Common myeloid progenitor, CD34-positive (primary cell): ENCODE measurements at regions not wholly inside any gene's neighbourhood (a gene's known extent, or its start where the extent isn't known, plus 50 kb on each side); places are given as distances from the start of the nearest gene placed in this dataset.

Source experiments
- CTCF ChIA-PET: fragments of 350-600 bp; sonication (Branson Sonifier 250); formaldehyde crosslinking; loops from one replicate; lab custom pipeline; 2021; ENCODE audit warnings: antibody characterized with exemption; lab: Charles Lee
- POLR2A ChIA-PET: fragments of 350-600 bp; sonication (Branson Sonifier 250); formaldehyde crosslinking; loops from one replicate; lab custom pipeline; 2021; ENCODE audit warnings: antibody characterized with exemption; lab: Charles Lee
- DNase-seq, 3 donors: peaks; one replicate each; pipeline versions ENCODE4 v3.0.0 to v3.0.0-alpha.2; 2013
- H3K27ac ChIP-seq, 2 experiments: 1 replicate in 1 of 2; 2 replicates in 1 of 2; pipeline ENCODE4 v1.7.0; 2013; ENCODE audit warnings: inconsistent platforms in 2 of 2, low read length in 2 of 2, mild to moderate bottlenecking in 2 of 2, low read depth in 1 of 2, moderate library complexity in 1 of 2; ENCODE audit not compliant: severe bottlenecking in 2 of 2, insufficient read depth in 1 of 2, poor library complexity in 1 of 2
- H3K27me3 ChIP-seq, 5 experiments: replicated peaks in 2 of 5; 1 replicate in 3 of 5; 2 replicates in 2 of 5; pipeline versions ENCODE4 v1.6.1 to v1.7.0; 2013; ENCODE audit warnings: low read length in 4 of 5, mild to moderate bottlenecking in 2 of 5, moderate library complexity in 2 of 5, inconsistent platforms in 1 of 5; ENCODE audit not compliant: insufficient read depth in 5 of 5, control insufficient read depth in 4 of 5
- H3K36me3 ChIP-seq, 4 experiments: 1 replicate in 2 of 4; 2 replicates in 2 of 4; pipeline versions ENCODE4 v1.6.1 to v1.7.0; 2013; ENCODE audit warnings: low read length in 3 of 4, control low read depth in 1 of 4, mild to moderate bottlenecking in 1 of 4; ENCODE audit not compliant: control insufficient read depth in 4 of 4, insufficient read depth in 4 of 4
- H3K4me1 ChIP-seq, 4 experiments: 1 replicate in 3 of 4; 2 replicates in 1 of 4; pipeline versions ENCODE4 v1.6.1 to v1.7.1; 2013; ENCODE audit warnings: low read length in 3 of 4, mild to moderate bottlenecking in 3 of 4, control low read depth in 1 of 4, inconsistent platforms in 1 of 4, moderate library complexity in 1 of 4; ENCODE audit not compliant: control insufficient read depth in 4 of 4, insufficient read depth in 4 of 4; ENCODE audit errors: control extremely low read depth in 1 of 4
- H3K4me3 ChIP-seq, 7 experiments: 1 replicate in 4 of 7; 2 replicates in 3 of 7; pipeline versions ENCODE4 v1.5.1 to v1.7.0; 2013; ENCODE audit warnings: mild to moderate bottlenecking in 7 of 7, low read length in 6 of 7, moderate library complexity in 6 of 7, inconsistent platforms in 2 of 7, low read depth in 2 of 7, control low read depth in 1 of 7; ENCODE audit not compliant: insufficient read depth in 4 of 7, control insufficient read depth in 1 of 7; ENCODE audit errors: extremely low read depth in 1 of 7
- H3K9me3 ChIP-seq, 5 experiments: 1 replicate in 4 of 5; 2 replicates in 1 of 5; pipeline versions ENCODE4 v1.6.1 to v1.7.1; 2013; ENCODE audit warnings: low read length in 4 of 5, mild to moderate bottlenecking in 2 of 5, inconsistent platforms in 1 of 5, low read depth in 1 of 5, moderate library complexity in 1 of 5; ENCODE audit not compliant: control insufficient read depth in 4 of 5, insufficient read depth in 2 of 5; ENCODE audit errors: control extremely low read depth in 1 of 5
- WGBS: methylation state at CpG from one replicate; pipeline ENCODE4 v1.1.5; 2013; ENCODE audit not compliant: insufficient coverage; 5-methylcytosine and 5-hydroxymethylcytosine counted together

DNA sequence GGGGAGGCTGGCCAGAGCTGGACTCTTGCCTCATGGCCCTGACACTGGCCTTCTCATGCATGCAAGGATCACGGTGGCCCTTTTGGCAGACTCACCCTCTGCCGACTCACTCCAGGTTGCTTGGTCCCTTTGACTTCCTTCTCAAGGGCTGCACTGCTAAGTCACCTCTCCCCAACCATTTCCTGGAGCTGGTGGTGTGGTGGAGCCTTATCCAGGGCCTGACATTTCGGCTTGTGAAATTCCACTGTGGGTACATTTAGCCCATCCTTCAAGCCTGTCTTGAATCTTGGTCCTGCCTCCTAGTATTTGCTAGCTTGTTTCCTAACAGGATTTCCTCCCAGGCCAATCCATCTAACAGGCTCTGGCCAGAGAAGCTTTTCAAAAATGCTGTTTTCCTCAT, 52.6 kb upstream of the JUN start:
- Histone ChIP-seq H3K4me1 (peaks cover 0 to 5% (median 2%) of the 10 kb centered on the region in 4 experiments), H3K27ac (no peak overlapping the region), H3K9me3 (no peaks in the 10 kb centered on the region), H3K27me3 (no peaks in the 10 kb centered on the region), H3K4me3 (no peak overlapping the region), H3K36me3 (no peaks in the 10 kb centered on the region)
- ChIA-PET CTCF (interaction anchor here (2.2 kb wide), 1 partner anchor 17 kb away, joined by 6 read pairs; no protein-coding TSS in a partner anchor), POLR2A (no interaction called here)
- peak in 2 of 3 donors; percentile 51 to 61 for DNase-seq
- WGBS, result 14% methylated on average over 3 of the region's 3 CpGs

DNA sequence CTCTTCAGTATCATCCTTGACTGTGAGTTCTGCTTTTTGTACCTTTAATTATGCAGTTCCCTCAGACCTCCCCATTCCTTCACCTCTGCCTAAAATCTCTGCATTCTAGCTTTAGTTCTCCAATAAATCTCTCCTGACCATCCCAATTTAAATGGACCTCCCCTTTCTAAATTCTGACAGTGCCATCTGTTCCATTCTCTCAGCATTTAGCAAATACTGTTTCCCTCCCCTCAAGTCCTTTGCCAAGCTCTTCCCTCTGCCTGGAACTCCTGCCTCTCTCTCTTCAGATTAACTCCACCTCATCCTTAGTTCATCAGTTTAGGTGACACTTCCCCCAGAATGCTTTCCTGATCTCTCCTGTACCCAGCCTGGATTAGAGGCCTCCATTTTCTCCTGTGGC, 54.0 kb upstream of the JUN start:
- DNase-seq, result no peak
- no peak overlapping the region for H3K4me3 ChIP-seq
- no peaks in the 10 kb centered on the region for H3K36me3 ChIP-seq
- H3K27me3 ChIP-seq, result no peaks in the 10 kb centered on the region
- ChIA-PET CTCF (interaction anchor here (1.5 to 2.2 kb wide), 2 partner anchors 10 to 16 kb away, joined by 5 to 6 read pairs; no protein-coding TSS in a partner anchor), POLR2A (no interaction called here)
- H3K9me3 ChIP-seq, result no peaks in the 10 kb centered on the region
- H3K27ac ChIP-seq, result no peak overlapping the region
- H3K4me1 ChIP-seq, result peaks cover 0 to 5% (median 2%) of the 10 kb centered on the region in 4 experiments

GRCh38 chr1:58839147-58839795, 55.4 kb upstream of the JUN start:
- 100% methylated on average over 3 of the region's 5 CpGs for WGBS
- ChIA-PET POLR2A (no interaction called here), CTCF (interaction anchor here (1.1 to 1.5 kb wide), 2 partner anchors 9 to 11 kb away, joined by 3 to 5 read pairs; no protein-coding TSS in a partner anchor)
- Histone ChIP-seq H3K36me3 (no peaks in the 10 kb centered on the region), H3K9me3 (no peaks in the 10 kb centered on the region), H3K27ac (no peak overlapping the region), H3K4me3 (no peak overlapping the region), H3K27me3 (no peaks in the 10 kb centered on the region), H3K4me1 (peaks cover 0 to 5% (median 2%) of the 10 kb centered on the region in 4 experiments)
- DNase-seq, result no peak

GRCh38 chr1:58839846-58840835, 56.3 kb upstream of the JUN start:
- ChIA-PET CTCF (interaction anchor here (1.1 to 1.5 kb wide), 3 partner anchors 8 to 14 kb away, joined by 3 read pairs; no protein-coding TSS in a partner anchor), POLR2A (no interaction called here)
- 87% methylated on average over 2 of the region's 5 CpGs for WGBS

GRCh38 chr1:58841455-58841854, 57.6 kb upstream of the JUN start:
- Histone ChIP-seq H3K4me1 (peaks cover 0 to 1% (median under 1%) of the 10 kb centered on the region in 4 experiments), H3K27ac (no peak overlapping the region), H3K27me3 (no peaks in the 10 kb centered on the region), H3K9me3 (no peaks in the 10 kb centered on the region), H3K4me3 (no peak overlapping the region), H3K36me3 (no peaks in the 10 kb centered on the region)
- DNase-seq, result peak; percentile 18 to 23 (median 20)
- ChIA-PET CTCF (interaction anchor here (1.4 to 1.5 kb wide), 2 partner anchors 14 to 16 kb away, joined by 3 read pairs; no protein-coding TSS in a partner anchor), POLR2A (no interaction called here)
- 100% methylated on average over 1 of the region's 3 CpGs for WGBS

More at GRCh38 chr1:58839846-58840835, 56.3 kb upstream of the JUN start:
- peaks cover 0 to 5% (median 2%) of the 10 kb centered on the region in 4 experiments for H3K4me1 ChIP-seq
- no peaks in the 10 kb centered on the region for H3K36me3 ChIP-seq
- no peak overlapping the region for H3K4me3 ChIP-seq
- no peak overlapping the region for H3K27ac ChIP-seq
- H3K27me3 ChIP-seq, result no peaks in the 10 kb centered on the region
- no peaks in the 10 kb centered on the region for H3K9me3 ChIP-seq
- DNase-seq, result no peak

DNA sequence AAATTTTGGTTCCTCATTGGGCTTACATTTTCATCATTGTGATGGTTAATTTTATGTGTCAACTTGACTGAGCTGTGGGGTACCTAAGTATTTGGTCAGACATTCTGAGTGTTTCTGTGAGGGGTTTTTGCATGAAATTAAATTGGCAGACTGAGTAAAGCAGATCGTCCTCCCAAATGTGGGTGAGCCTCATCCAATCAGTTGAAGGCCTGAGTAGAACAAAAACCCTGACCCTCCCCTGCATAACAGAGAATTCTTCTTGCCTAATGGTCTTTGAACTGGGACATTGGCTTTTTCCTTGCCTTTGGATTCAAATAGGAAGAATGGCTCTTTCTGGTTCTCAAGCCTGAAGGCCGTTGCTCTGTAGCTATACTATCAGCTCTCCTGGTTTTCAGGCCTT, 59.1 kb upstream of the JUN start:
- POLR2A ChIA-PET, result no interaction called here
- Histone ChIP-seq H3K27ac (no peak overlapping the region), H3K27me3 (no peaks in the 10 kb centered on the region), H3K9me3 (no peaks in the 10 kb centered on the region), H3K36me3 (no peaks in the 10 kb centered on the region), H3K4me3 (no peak overlapping the region), H3K4me1 (no peaks in the 10 kb centered on the region)
- 97% methylated on average over 2 of the region's 2 CpGs for WGBS
- DNase-seq, result no peak
- CTCF ChIA-PET, result interaction anchor here (0.6 to 1.7 kb wide), 4 partner anchors 11 to 474 kb away, joined by 3 to 6 read pairs (median 3); no protein-coding TSS in a partner anchor
